Body of pancreas (tissue), 4 donors: ENCODE measurements at regions not wholly inside any gene's neighbourhood (a gene's known extent, or its start where the extent isn't known, plus 50 kb on each side); places are given as distances from the start of the nearest gene placed in this dataset.

ENCODE experiments used
- CTCF ChIP-seq, 7 experiments: fragments of 450-650 bp in 4 of 7; fragments of 200-600 bp in 3 of 7; sonication (generic) in 3 of 7; IDR thresholded peaks; one replicate each; pipeline ENCODE4 v1.5.1; 2016 to 2019; ENCODE audit warnings: antibody characterized with exemption in 7 of 7
- POLR2A ChIP-seq, 3 donors: fragments of 450-650 bp; IDR thresholded peaks; one replicate each; pipeline ENCODE4 v1.6.1; 2016; ENCODE audit warnings: antibody characterized with exemption in 3 of 3, mild to moderate bottlenecking in 2 of 3

- TF ChIP-seq CTCF (IDR thresholded peaks at IDR 0.05) (no peak), POLR2A (IDR thresholded peaks at IDR 0.05) (no peak)
Observed at GRCh38 chr6:165939047-165939446, 228.6 kb downstream of the TBXT start.
